GM03348 (cell line): ENCODE measurements at regions not wholly inside any gene's neighbourhood (a gene's known extent, or its start where the extent isn't known, plus 50 kb on each side); places are given as distances from the start of the nearest gene placed in this dataset.
"Not testable (repeated sequence)": the region's sequence is repeated elsewhere in the genome, so short reads cannot be mapped to it uniquely, and the experiment has no call there.

Source experiments
- DNase-seq: peaks from one replicate; pipeline ENCODE4 v3.0.0; 2012; ENCODE audit warnings: low spot score

DNA sequence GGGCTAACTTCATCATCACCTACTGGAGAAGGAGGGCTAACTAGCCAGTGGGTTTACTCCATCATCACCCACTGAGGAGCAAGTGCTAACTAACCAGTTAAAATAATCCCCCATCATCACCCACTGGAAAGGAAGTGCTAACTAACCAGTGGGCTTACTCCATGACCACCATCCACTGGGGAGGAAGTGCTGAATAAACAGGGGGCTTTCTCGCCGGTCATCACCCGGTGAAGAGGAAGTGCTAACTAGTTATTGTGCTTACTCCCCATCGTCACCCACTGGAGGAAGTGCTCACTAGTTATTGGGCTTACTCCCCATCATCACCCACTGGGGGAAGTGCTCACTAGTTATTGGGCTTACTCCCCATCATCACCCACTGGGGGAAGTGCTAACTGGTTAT is 124.4 kb upstream of the SALL3 start:
- no peak for DNase-seq

DNA sequence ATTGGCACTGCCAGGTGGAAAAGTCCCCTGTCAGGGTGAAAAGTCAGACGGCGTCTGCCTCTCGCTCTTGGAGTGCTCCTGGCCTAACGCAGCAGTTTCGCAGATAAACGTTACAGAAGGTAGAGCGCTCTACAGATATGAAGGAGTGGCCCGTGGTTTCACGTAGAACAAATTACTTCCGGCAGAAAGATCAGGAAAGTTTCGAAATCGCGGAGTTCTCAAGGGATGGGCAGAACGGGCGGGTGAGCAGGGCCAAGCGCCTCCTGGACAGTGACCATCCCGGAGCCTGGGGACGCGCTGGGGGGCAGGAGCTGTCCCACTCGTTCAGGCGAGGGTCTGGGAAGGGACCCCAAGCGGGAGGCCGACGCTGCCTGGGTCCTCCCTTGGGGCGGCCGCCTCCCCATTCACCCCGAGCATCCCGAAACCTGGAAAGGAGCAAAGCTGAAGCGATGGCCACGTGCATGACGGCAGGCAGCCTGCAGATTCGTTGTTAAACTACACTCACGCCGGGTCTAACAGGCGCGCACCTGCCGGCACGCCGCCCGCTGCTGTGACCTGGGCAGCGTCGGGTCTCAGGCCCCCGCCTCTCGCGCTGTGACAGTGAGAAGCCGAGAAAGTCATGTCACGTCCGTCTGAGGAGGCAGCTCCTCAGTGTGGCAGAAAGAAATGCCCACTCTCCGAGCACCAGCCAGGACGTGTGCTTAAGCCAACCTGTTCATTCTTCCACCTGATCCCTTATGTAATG is 122.9 kb upstream of the SALL3 start:
- DNase-seq: no peak

DNA sequence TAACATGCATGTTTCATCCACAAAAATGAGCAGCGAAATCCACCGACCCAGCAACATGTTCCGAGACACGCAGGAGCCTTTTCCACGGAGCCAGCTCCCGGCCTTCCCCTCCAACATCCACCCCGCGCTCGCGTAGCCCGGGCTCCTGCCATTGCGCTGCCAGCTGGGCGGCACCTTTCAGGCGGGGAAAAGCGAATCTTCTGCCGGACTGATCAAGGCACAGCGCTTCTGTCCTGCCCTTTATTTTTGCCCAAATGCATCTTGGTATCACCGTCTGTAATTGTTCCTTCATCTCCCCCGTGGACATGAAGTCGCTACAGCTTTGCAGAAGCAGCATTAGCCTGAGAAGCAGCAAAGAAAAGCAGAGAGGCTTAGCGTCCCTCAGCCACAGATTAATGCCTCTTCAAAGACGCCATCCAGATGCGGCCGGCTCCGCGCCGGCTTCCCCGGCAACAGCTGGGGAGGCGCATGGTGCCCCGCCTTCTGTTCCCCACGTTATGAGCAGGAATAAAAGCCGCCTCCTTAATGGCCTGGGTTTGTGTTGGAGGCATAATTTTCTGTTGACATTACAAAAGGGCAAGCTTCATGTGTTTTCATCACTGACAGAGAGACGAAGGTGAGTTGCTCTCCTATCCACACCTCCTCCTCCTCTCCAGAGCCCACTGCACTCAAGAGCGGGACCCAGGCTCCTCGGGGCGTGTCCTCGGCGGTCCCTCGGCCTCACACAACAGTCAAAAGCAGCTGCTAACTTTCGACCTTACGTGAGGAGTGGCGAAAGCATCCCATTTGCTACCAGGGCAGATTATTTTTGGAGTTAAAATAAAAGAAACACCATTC is 122.1 kb upstream of the SALL3 start:
- DNase-seq: no peak

DNA sequence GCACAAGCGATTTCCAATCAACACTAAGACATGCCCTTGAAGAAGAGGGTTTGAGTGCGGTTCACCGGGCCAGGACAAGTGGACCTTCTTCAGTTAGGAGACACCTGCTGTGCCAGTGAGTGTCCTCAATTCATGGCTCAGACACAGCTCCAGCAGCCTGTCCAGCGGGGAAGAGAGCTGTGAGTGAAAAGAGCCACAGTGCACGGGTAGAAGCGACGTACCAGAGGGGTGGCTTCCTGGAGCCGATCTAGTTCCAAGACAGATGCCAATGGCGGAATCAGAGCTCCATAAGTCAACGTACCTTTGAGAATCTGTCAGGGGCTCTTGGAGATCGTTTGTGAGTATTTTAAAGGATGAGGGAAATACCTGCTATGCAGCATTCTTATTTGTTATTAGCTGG is 119.9 kb upstream of the SALL3 start:
- DNase-seq: no peak

DNA sequence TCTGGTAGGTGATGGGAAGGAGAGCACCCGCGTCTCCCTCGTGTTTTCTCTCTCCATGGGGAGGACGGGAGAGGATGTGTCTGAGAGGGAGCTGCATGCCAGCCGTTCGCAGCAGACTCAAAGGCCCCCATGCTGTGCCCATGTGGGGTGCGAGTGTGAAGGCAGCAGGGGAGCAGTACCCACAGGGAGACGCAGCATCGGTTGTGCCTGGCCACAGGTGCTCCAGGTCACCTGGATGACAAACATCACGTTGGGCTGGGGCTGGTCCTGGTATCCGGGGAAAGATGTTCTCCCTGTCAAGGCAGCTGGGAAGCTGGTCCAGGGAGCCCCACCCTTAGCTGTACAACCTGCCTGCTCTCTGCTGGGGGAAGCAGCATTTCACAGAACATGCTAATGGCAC is 119.5 kb upstream of the SALL3 start:
- DNase-seq: no peak

DNA sequence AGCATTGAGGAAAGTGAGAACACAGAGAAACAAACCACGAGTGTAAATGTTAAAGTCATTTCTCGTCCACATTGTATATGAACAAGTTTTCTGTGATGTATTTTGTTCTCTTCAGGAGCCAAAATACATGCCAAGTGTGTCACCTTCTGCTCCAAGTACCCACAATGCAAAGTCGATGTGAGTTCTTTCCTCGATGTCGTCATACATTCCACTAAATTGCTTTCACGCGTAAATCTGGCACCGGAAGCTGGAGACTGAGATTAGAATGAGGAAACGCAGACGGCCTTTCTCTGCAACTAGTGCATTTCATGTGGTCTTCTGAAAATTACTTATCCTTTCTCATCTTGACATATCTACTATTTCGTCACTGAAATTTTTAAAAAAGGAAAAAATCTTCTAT is 118.5 kb upstream of the SALL3 start:
- no peak for DNase-seq

DNA sequence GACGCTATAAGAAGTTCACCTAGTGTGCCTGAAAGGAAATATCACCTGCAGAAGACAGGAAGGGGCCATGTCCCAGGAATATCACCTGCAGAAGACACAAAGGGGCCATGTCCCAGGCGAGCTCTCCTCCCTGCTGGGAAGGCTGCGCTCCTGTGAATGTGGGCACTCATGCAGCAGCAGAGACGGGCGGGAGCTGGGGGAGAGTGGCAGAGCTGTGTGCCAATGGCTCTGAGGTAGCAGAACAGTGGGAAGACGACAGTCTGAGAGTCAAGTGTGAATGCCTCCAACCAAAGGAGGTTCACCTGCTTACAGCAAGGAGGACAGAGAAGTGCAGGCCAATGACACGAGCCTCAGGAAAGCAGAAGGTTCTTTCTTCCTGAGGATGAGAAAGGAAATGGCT is 117.9 kb upstream of the SALL3 start:
- no peak for DNase-seq

DNA sequence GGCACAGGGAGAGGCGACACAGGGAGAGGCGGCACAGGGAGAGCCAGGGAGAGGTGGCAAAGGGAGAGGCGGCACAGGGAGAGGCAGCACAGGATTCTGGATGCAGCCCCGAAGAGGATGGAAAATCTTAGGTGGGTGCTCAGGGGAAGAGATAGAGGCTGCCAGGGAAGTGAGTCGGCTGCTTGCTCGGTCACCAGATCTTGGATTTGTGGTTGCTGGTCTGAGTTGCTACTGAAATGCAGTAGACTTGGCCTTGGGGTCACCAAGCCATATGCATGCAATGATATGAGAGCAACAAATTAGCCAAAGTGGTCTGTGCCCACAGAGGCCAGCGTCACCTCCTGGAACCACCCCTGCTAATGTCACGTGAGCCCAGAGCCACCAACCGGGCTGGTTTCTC is 117.2 kb upstream of the SALL3 start:
- DNase-seq: no peak

DNA sequence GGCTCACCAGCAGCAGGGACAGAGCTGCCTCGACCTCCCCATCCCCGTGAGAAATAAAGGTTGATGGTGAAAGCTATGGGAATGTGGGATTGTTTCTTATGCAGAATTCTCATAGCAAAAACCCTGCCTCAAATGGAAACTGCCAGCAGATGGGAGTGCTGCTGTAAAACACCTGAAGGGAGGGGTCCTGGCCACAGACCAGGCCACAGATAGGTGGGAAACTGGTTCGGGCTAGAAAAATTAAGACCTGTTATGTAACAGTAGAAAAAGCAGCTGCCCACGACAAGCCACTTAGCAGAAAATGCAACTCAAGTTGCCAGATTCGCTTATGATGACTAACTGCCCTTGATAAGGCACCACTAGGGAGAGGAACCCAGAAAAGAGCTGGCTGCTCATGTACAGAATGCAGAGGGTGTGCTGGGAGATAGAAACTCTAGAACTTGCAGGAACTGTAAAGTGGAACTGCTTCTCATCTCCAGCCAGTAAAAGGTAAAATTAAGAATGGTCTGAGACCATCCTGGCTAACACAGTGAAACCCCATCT is 114.5 kb upstream of the SALL3 start:
- DNase-seq: no peak

DNA sequence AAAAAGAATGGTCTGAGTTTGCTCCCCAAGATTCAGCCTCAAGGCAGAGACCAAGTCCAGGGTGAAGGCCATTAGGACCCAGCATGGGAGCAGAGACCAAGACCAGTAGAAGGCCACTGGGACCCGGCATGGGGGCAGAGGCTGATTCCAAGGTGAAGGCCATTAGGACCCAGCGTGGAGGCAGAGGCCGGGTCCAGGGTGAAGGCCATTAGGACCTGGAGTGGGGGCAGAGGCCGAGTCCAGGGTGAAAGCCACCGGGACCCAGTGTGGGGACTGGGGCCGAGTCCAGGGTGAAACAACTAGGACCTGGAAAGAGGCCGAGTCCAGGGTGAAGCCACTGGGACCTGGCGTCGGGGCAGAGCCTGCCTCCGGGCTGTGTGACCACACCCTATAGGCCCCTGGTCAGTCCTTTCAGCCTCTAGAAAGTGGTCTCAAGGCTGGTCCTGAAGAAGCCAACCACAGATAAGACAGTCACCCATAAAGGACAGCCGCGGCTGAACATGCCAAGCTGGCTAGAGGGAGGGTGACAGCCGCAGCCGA is 113.8 kb upstream of the SALL3 start:
- no peak for DNase-seq

DNA sequence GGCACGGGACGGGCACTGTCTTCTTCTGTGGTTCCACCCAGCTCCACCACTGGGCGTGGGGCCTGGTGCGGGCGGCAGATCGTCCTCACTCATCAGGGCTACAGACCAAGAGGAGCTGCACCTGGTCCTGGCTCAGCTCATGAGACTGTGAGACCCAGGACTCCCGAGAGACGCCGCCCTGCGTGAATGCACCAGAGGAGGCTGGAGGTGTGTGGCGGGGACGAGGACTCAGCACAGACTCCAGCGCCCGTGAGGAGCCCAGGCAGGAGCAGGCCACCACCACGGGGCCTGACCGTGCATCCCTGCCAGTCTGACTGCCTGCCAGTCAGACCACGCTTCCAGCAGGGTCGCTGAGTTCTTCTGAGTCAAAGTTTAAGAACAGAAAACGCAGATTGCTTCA is 112.5 kb upstream of the SALL3 start:
- no peak for DNase-seq

DNA sequence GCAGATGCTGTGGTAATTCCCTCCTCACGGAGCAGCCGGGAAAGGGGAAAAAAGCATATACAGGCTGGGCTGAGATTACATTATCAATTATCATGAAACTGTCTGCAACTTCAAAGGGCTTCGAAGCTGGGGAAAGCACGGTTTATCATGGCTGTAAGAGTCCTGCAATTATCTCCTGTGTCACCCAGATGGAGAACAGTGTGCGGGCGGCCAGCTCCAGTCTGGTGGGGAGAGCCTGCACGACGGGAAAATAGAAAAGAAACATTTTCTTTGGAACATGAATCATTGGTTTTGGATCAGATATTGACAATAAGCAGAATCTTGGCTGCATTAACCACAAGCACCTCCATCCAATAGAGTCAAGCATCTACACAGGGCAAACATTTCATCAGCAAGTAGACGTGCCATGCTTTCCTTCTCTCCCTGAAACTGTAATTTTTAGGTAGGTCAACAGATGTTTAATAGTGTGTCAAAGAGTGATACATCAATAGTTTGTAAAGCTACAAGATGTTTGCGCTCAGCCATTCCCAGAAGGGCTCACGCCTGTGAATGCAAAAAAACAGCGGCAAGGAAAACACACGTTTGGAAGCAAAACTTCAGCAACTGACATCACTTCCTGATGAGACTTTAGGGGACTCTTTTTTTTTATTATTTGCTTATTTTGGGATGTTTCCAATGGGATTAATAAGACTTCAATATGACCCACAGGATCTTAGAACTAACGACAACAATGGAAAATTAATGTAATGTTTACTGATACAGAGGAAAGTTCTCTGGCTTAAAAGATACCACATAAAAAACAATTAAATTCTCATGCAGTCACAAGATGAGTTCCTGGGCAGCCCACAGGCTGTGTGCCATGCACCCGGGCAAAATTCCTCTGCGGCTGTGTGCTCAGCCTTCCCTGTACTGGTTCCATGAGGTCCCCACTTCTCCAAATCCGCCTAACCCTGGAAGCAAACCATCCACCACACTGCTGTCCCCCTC is 111.0 kb upstream of the SALL3 start:
- no peak for DNase-seq

DNA sequence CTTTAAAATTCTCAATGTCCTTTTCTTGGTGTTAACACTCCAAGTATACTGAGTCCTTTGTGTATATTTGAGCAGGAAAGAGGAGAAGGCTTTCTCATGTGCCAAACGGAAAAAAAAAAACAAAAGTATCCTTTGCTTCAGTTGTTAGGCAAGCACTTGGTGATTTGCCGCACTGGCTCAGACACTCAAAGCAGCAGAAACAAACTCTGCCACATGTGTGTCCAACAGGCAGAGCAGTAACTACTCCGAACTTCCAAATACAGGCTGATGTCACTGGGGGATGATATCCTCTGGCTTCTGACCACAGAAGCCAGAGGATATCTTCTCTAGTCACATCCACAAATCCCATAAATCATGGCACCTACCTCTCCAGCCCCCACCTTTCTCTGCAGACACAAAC is 108.0 kb upstream of the SALL3 start:
- no peak for DNase-seq

DNA sequence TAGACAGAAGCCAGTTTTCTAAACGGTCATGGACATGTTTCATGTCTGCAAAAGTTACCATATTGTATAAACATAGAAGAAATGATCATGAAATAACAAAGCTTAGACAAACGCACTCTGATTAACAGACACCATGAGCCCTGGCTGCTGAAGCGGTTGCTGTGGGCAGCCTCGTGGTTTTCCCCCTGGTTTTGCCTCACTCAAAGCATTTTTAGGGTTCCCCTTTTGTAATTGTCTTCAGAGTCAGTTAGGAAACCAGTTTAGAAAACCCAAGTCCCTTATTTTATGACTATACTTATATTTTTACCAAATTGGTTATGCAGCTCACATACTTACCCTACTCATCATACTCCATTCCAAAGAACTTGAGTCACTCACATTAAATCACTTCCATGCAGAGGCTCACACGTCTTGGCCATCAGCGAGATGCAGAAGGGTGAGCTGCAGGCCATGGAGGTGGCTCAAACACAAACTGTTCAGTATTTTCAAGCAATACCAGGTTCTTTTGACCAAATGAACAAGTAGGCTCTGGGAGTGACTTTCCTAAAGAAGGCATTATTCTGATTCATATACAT is 105.6 kb upstream of the SALL3 start:
- DNase-seq: peak; percentile 24

DNA sequence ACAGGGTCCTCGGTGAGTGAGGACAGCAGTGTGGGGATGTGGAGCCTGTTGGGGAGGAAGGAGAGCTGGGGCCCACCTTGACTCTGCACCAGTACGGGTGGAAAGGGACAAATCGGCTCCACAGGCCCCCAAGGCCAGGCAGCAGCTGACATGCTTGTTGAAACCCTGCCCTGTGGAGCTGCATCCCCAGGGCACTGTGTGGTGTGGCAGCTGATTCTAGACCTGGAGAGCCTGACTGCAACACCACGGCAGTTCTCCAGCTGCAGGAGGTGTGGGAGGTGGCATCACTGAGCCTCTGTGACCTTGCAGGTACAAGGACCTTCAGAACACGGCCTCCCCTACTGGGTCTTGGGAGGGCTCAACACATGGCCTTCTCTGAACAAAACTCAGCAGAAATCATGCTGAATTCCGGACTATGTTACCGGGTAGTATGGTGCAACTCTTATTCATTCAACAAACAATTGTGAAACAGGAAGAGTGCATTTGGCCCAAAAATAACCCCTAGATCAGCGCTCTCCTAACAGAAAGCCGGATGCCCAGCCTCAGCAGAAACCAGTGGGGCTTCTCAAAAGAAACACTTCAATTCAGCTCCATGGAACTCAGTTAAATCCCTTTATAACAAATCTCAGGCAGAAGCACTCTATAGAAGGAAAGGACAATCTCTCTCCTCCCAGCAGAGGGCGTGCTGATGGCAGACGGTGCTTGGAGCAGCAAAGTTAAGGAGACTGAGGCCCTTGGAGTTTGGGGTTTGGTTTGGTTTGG is 104.4 kb upstream of the SALL3 start:
- no peak for DNase-seq

DNA sequence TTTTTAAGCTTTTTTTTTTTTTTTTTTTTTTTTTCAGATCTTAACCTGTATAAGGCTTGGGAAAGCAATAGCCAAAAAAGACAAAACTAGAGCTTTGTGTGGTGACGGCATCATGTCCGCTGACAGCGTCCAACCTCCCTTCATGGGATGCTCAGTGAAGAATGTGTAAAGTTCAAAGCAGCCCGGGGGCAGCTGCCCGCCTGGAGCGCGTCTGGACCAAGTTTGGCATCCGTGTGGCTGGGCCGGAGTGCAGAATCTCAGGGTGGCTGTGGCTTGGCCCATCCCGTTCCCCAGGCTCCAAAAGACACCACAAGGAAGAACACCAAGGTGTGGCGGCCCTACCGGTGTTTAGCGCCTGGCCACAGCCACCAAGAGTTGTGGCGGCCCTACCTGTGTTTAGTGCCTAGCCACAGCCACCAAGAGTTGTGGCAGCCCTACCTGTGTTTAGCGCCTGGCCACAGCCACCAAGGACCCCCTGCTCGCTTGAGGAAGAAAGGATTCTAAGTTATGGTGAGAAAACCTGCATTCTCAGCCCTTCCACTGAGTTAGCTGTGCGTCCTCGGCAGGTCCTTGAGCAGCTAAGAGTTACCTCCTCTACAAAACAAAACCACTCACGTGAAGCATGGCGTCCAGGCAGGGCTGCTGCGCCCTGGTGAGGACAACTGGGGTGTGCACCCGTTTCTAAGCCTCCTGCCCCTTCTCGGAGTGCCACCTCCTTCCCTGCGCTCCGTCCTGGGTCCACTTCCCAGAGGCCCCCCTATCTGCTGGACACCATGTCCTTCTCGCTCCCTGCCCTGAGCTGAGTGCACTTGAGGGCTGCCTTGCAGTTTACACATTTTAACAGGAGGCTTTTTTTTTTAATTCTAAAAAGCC is 103.6 kb upstream of the SALL3 start:
- no peak for DNase-seq

DNA sequence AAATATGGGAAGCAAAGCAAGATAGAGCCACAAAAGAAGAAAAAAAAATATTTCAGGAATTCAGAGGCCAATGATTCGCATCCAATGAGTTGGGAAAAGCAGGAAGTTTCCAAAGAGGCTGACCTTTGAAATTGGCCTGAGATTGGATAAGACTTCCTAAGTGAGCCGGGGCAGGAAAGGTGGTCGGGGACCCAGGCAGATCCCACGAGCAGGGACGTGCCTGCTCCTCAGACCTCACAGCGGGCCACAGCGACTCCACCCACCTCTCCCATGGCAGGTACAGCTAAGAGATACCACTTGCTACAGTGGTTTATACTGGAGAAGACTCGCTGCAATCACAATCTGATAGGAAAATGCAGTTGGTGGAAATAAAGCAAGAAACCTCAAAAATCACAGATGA is 102.8 kb upstream of the SALL3 start:
- DNase-seq: no peak

DNA sequence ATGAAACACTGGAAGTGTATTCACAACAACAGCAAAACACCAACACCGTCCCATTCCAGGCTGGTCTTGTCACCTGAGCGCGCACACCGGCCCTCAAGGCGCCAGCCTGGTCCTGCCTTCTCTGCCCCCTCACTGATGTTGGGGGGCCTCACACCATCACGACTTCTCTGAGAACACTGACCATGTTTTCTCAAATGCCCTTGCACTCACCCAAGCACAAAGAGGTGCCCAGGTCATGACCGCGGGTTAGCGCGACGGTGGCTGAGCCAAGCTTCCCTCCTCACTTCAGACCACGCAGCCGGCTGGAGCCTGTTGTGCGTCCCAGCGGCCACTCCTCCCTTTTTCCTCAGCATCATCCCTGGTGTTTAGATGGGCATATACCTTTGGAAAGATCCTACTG is 101.3 kb upstream of the SALL3 start:
- DNase-seq: no peak

DNA sequence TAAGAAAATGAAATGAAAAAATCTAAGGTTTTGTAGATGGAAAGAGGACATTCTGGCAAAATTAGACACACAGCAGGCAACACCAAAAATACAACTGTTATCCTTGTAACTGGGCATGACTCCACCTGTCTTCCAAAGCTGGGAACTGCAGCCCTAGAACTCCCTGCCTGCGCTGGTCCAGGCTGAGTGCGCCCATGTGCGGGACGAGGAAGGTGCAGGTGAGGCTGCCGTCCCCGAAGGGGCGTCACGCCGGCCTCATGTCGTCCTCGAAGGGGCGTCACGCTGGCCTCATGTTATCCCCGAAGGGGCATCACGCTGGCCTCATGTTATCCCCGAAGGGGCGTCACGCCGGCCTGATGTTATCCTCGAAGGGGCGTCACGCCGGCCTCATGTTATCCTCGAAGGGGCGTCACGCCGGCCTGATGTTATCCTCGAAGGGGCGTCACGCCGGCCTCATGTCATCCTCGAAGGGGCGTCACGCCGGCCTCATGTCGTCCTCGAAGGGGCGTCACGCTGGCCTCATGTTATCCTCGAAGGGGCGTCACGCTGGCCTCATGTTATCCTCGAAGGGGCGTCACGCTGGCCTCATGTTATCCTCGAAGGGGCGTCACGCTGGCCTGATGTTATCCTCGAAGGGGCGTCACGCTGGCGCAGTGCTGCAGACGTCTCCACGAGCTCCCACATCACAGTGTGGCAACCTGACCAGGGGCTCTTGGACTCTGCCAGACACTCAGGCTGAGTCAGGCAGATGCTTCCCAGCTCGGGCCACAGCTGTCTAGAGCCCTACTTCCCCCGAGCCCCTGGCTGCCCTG is 100.3 kb upstream of the SALL3 start:
- not testable (repeated sequence) for DNase-seq
